Activated CD8-positive, alpha-beta memory T cell treated with anti-CD3 and anti-CD28 coated beads for 24 hours (primary cell): ENCODE measurements at regions not wholly inside any gene's neighbourhood (a gene's known extent, or its start where the extent isn't known, plus 50 kb on each side); places are given as distances from the start of the nearest gene placed in this dataset.

Source experiments
- DNase-seq: peaks from one replicate; pipeline ENCODE4 v3.0.0-alpha.2; 2020

- no peak for DNase-seq
Observed at GRCh38 chr4:124282301-124282898, 430.1 kb downstream of the ANKRD50 start.

GRCh38 chr4:124288706-124289486 lies 423.6 kb downstream of the ANKRD50 start:
- no peak for DNase-seq

- no peak for DNase-seq
Observed at GRCh38 chr4:124290678-124291077, 421.9 kb downstream of the ANKRD50 start.

GRCh38 chr4:124295413-124295812 lies 417.1 kb downstream of the ANKRD50 start:
- DNase-seq = no peak

- no peak for DNase-seq
Observed at GRCh38 chr4:124304941-124305340, 407.6 kb downstream of the ANKRD50 start.

GRCh38 chr4:124306352-124306751 lies 406.2 kb downstream of the ANKRD50 start:
- DNase-seq = no peak

GRCh38 chr4:124307143-124307542 lies 405.4 kb downstream of the ANKRD50 start:
- no peak for DNase-seq

- no peak for DNase-seq
Observed at GRCh38 chr4:124318292-124318691, 394.2 kb downstream of the ANKRD50 start.

GRCh38 chr4:124321364-124321763 lies 391.2 kb downstream of the ANKRD50 start:
- DNase-seq = no peak

- DNase-seq = no peak
Observed at GRCh38 chr4:124322234-124323065, 390.1 kb downstream of the ANKRD50 start.

- DNase-seq = no peak
Observed at GRCh38 chr4:124325690-124326089, 386.8 kb downstream of the ANKRD50 start.

- DNase-seq = no peak
Observed at GRCh38 chr4:124329134-124329533, 383.4 kb downstream of the ANKRD50 start.

- DNase-seq = no peak
Observed at GRCh38 chr4:124330045-124330444, 382.5 kb downstream of the ANKRD50 start.

GRCh38 chr4:124331781-124332180 lies 380.8 kb downstream of the ANKRD50 start:
- no peak for DNase-seq

- no peak for DNase-seq
Observed at GRCh38 chr4:124333466-124333865, 379.1 kb downstream of the ANKRD50 start.

GRCh38 chr4:124334119-124334518 lies 378.4 kb downstream of the ANKRD50 start:
- no peak for DNase-seq

- no peak for DNase-seq
Observed at GRCh38 chr4:124337874-124338273, 374.7 kb downstream of the ANKRD50 start.

- no peak for DNase-seq
Observed at GRCh38 chr4:124343661-124344171, 368.8 kb downstream of the ANKRD50 start.

- no peak for DNase-seq
Observed at GRCh38 chr4:124372916-124373315, 339.6 kb downstream of the ANKRD50 start.

- no peak for DNase-seq
Observed at GRCh38 chr4:124386163-124386562, 326.4 kb downstream of the ANKRD50 start.

- DNase-seq = no peak
Observed at GRCh38 chr4:124386648-124387047, 325.9 kb downstream of the ANKRD50 start.

- no peak for DNase-seq
Observed at GRCh38 chr4:124389591-124389990, 322.9 kb downstream of the ANKRD50 start.

- no peak for DNase-seq
Observed at GRCh38 chr4:124390861-124391260, 321.7 kb downstream of the ANKRD50 start.

- no peak for DNase-seq
Observed at GRCh38 chr4:124396333-124396732, 316.2 kb downstream of the ANKRD50 start.
